Muscle of leg (tissue), 3 donors: ENCODE measurements at regions not wholly inside any gene's neighbourhood (a gene's known extent, or its start where the extent isn't known, plus 50 kb on each side); places are given as distances from the start of the nearest gene placed in this dataset.
A peak's percentile ranks its signal among the peaks of the same experiment; 100 is the strongest.

Experiments
- DNase-seq: peaks from one replicate; pipeline ENCODE4 v3.0.0; 2013
- H3K27ac ChIP-seq: one replicate; pipeline ENCODE4 v1.5.1; 2013; ENCODE audit warnings: mild to moderate bottlenecking, low read length, control low read depth
- H3K27me3 ChIP-seq: one replicate; pipeline ENCODE4 v1.6.1; 2013; ENCODE audit warnings: low read length; ENCODE audit not compliant: control insufficient read depth, insufficient read depth
- H3K36me3 ChIP-seq: one replicate; pipeline ENCODE4 v1.6.1; 2013; ENCODE audit warnings: low read length; ENCODE audit not compliant: control insufficient read depth, insufficient read depth
- H3K4me1 ChIP-seq: one replicate; pipeline ENCODE4 v1.6.1; 2013; ENCODE audit warnings: low read length; ENCODE audit not compliant: control insufficient read depth, insufficient read depth
- H3K4me3 ChIP-seq: one replicate; pipeline ENCODE4 v1.5.1; 2013; ENCODE audit warnings: low read length, control low read depth
- H3K9me3 ChIP-seq: replicated peaks from 2 replicates; pipeline ENCODE4 v1.6.1; 2013; ENCODE audit warnings: low read depth, low read length; ENCODE audit not compliant: control insufficient read depth
- WGBS: methylation state at CpG from one replicate; pipeline ENCODE4 v1.1.5; 2013; ENCODE audit warnings: missing lambda C conversion rate; ENCODE audit not compliant: insufficient coverage; 5-methylcytosine and 5-hydroxymethylcytosine counted together

GRCh38 chr5:155619688-155620087 is 606.1 kb downstream of the KIF4B start:
- Histone ChIP-seq H3K4me3 (no peak overlapping the region), H3K4me1 (no peaks in the 10 kb centered on the region), H3K36me3 (no peaks in the 10 kb centered on the region), H3K27ac (no peak overlapping the region), H3K27me3 (no peaks in the 10 kb centered on the region), H3K9me3 (no peaks in the 10 kb centered on the region)
- DNase-seq: no peak
- 60% methylated on average over 5 of the region's 5 CpGs for WGBS

GRCh38 chr5:155620821-155621410 is 607.4 kb downstream of the KIF4B start:
- no peak for DNase-seq
- no peaks in the 10 kb centered on the region for H3K27me3 ChIP-seq
- H3K9me3 ChIP-seq: no peaks in the 10 kb centered on the region
- no peak overlapping the region for H3K4me3 ChIP-seq
- 38% methylated on average over 4 of the region's 7 CpGs for WGBS
- H3K4me1 ChIP-seq: no peaks in the 10 kb centered on the region
- no peak overlapping the region for H3K27ac ChIP-seq
- H3K36me3 ChIP-seq: no peaks in the 10 kb centered on the region

GRCh38 chr5:155624597-155625241 is 611.2 kb downstream of the KIF4B start:
- no peaks in the 10 kb centered on the region for H3K9me3 ChIP-seq

GRCh38 chr5:155625315-155625714 is 611.8 kb downstream of the KIF4B start:
- no peaks in the 10 kb centered on the region for H3K4me1 ChIP-seq
- no peaks in the 10 kb centered on the region for H3K9me3 ChIP-seq
- no peak overlapping the region for H3K27ac ChIP-seq
- no peaks in the 10 kb centered on the region for H3K36me3 ChIP-seq
- no CpG with 5 or more reads among the region's 3 CpGs for WGBS
- H3K27me3 ChIP-seq: no peaks in the 10 kb centered on the region
- DNase-seq: no peak
- no peak overlapping the region for H3K4me3 ChIP-seq

More at GRCh38 chr5:155624597-155625241, 611.2 kb downstream of the KIF4B start:
- no peak overlapping the region for H3K27ac ChIP-seq
- H3K4me1 ChIP-seq: no peaks in the 10 kb centered on the region
- no peak overlapping the region for H3K4me3 ChIP-seq
- 71% methylated on average over 5 of the region's 5 CpGs for WGBS
- no peaks in the 10 kb centered on the region for H3K27me3 ChIP-seq
- no peaks in the 10 kb centered on the region for H3K36me3 ChIP-seq
- DNase-seq: no peak

- no peak for DNase-seq
- Histone ChIP-seq H3K27me3 (no peaks in the 10 kb centered on the region), H3K27ac (no peak overlapping the region), H3K9me3 (no peaks in the 10 kb centered on the region), H3K36me3 (no peaks in the 10 kb centered on the region), H3K4me3 (no peak overlapping the region), H3K4me1 (no peaks in the 10 kb centered on the region)
- WGBS: 100% methylated on average over 1 of the region's 3 CpGs
Measured at GRCh38 chr5:155625897-155626543, 612.5 kb downstream of the KIF4B start.

GRCh38 chr5:155626592-155626991 is 613.0 kb downstream of the KIF4B start:
- no CpG with 5 or more reads among the region's 6 CpGs for WGBS
- H3K4me3 ChIP-seq: no peak overlapping the region
- H3K36me3 ChIP-seq: no peaks in the 10 kb centered on the region
- no peak for DNase-seq
- no peaks in the 10 kb centered on the region for H3K27me3 ChIP-seq
- H3K9me3 ChIP-seq: no peaks in the 10 kb centered on the region
- no peak overlapping the region for H3K27ac ChIP-seq
- H3K4me1 ChIP-seq: no peaks in the 10 kb centered on the region

- Histone ChIP-seq H3K27me3 (no peaks in the 10 kb centered on the region), H3K4me1 (no peaks in the 10 kb centered on the region), H3K9me3 (no peaks in the 10 kb centered on the region), H3K27ac (no peak overlapping the region), H3K4me3 (no peak overlapping the region), H3K36me3 (no peaks in the 10 kb centered on the region)
- 91% methylated on average over 6 of the region's 7 CpGs for WGBS
- DNase-seq: no peak
Measured at GRCh38 chr5:155628346-155628745, 614.8 kb downstream of the KIF4B start.

- WGBS: no CpG with 5 or more reads among the region's 1 CpG
- Histone ChIP-seq H3K4me1 (no peaks in the 10 kb centered on the region), H3K27ac (no peak overlapping the region), H3K27me3 (no peaks in the 10 kb centered on the region), H3K36me3 (no peaks in the 10 kb centered on the region), H3K9me3 (peaks cover 6% of the 10 kb centered on the region), H3K4me3 (no peak overlapping the region)
- no peak for DNase-seq
Measured at GRCh38 chr5:155629597-155629996, 616.0 kb downstream of the KIF4B start.

- Histone ChIP-seq H3K9me3 (peaks cover 6% of the 10 kb centered on the region), H3K4me1 (no peaks in the 10 kb centered on the region), H3K27ac (no peak overlapping the region), H3K36me3 (no peaks in the 10 kb centered on the region), H3K4me3 (no peak overlapping the region), H3K27me3 (no peaks in the 10 kb centered on the region)
- whole genome bisulfite sequencing: no CpG with 5 or more reads among the region's 3 CpGs
- DNase-seq: peak; percentile 9
Measured at GRCh38 chr5:155631116-155631515, 617.6 kb downstream of the KIF4B start.

- H3K4me3 ChIP-seq: no peak overlapping the region
- no peaks in the 10 kb centered on the region for H3K4me1 ChIP-seq
- DNase-seq: no peak
- WGBS: 67% methylated on average over 1 of the region's 3 CpGs
- H3K27ac ChIP-seq: no peak overlapping the region
- H3K36me3 ChIP-seq: no peaks in the 10 kb centered on the region
- H3K27me3 ChIP-seq: no peaks in the 10 kb centered on the region
- peaks cover 6% of the 10 kb centered on the region for H3K9me3 ChIP-seq
Measured at GRCh38 chr5:155633338-155633957, 619.9 kb downstream of the KIF4B start.
